Smooth muscle cell (in vitro differentiated cells): ENCODE measurements at regions not wholly inside any gene's neighbourhood (a gene's known extent, or its start where the extent isn't known, plus 50 kb on each side); places are given as distances from the start of the nearest gene placed in this dataset.

Source experiments
- DNase-seq: peaks from one replicate; lab custom pipeline; 2025; ENCODE audit not compliant: unreplicated experiment; lab: John Stamatoyannopoulos, UW
- H2AFZ ChIP-seq: fragments of 200-600 bp; sonication (generic); 2 replicates; pipeline ENCODE4 v1.6.0; 2016; ENCODE audit warnings: antibody characterized with exemption, low read depth, mild to moderate bottlenecking
- H3F3A ChIP-seq: fragments of 200-600 bp; sonication (generic); 2 replicates; pipeline ENCODE4 v1.6.0; 2017; ENCODE audit warnings: antibody characterized with exemption, low read depth
- H3K27ac ChIP-seq: fragments of 200-600 bp; sonication (generic); 2 replicates; pipeline ENCODE4 v1.5.1; 2016; ENCODE audit warnings: low read depth, mild to moderate bottlenecking
- H3K27me3 ChIP-seq: fragments of 200-600 bp; sonication (generic); 2 replicates; pipeline ENCODE4 v1.6.1; 2016; ENCODE audit warnings: low read depth, mild to moderate bottlenecking
- H3K36me3 ChIP-seq: fragments of 200-600 bp; sonication (generic); 2 replicates; pipeline ENCODE4 v1.5.1; 2016; ENCODE audit warnings: low read depth
- H3K4me1 ChIP-seq: fragments of 200-600 bp; sonication (generic); 2 replicates; pipeline ENCODE4 v1.5.1; 2016; ENCODE audit warnings: low read depth
- H3K4me2 ChIP-seq: fragments of 200-600 bp; sonication (generic); 2 replicates; pipeline ENCODE4 v1.6.0; 2016; ENCODE audit warnings: mild to moderate bottlenecking
- H3K4me3 ChIP-seq: fragments of 200-600 bp; sonication (generic); 2 replicates; pipeline ENCODE4 v1.5.1; 2016; ENCODE audit warnings: mild to moderate bottlenecking
- H3K79me2 ChIP-seq: fragments of 200-600 bp; sonication (generic); 2 replicates; pipeline ENCODE4 v1.6.0; 2016; ENCODE audit warnings: low read depth, mild to moderate bottlenecking
- H3K9ac ChIP-seq: fragments of 200-600 bp; sonication (generic); 2 replicates; pipeline ENCODE4 v1.6.0; 2016; ENCODE audit warnings: low read depth
- H3K9me3 ChIP-seq: fragments of 200-600 bp; sonication (generic); replicated peaks from 2 replicates; pipeline ENCODE4 v1.5.1; 2016; ENCODE audit warnings: low read depth
- H4K20me1 ChIP-seq: fragments of 200-600 bp; sonication (generic); 2 replicates; pipeline ENCODE4 v1.6.0; 2016; ENCODE audit warnings: low read depth
- WGBS: methylation state at CpG from one replicate; pipeline ENCODE4 v1.1.7; 2016; ENCODE audit warnings: low lambda C conversion rate; 5-methylcytosine and 5-hydroxymethylcytosine counted together
- TF ChIP-seq, protein P1 (sequence below): fragments of 200-600 bp; sonication (generic); IDR thresholded peaks from 2 replicates; pipeline ENCODE4 v1.5.1; 2017; ENCODE audit warnings: borderline replicate concordance, mild to moderate bottlenecking, antibody characterized with exemption; ENCODE audit not compliant: insufficient read depth, poor library complexity, severe bottlenecking

DNA sequence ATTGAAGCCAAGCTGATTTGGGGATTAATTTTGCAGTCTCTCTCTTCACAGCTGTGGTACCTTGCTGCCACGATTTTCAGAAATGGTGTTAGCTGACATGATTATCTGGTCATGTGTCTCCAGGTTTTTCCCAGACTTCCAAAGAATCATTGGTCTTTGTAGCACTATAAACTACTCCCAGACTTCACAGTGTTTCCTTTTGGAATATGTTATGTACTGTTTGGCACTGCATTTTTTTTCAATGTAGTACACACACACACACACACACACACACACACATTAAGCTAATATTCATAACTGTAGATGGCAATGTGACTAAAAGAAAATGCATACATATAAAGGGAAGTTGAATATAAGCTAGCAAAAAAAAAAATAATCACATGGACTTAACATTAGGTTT, 856.6 kb upstream of the SPRY2 start:
- Histone ChIP-seq H3K27ac (no peak overlapping the region), H3K9ac (no peak overlapping the region), H3K4me2 (no peak overlapping the region), H3K4me3 (no peak overlapping the region), H2AFZ (no peak overlapping the region), H3K79me2 (no peaks in the 10 kb centered on the region), H3F3A (no peaks in the 10 kb centered on the region), H3K9me3 (no peaks in the 10 kb centered on the region), H4K20me1 (no peaks in the 10 kb centered on the region), H3K36me3 (no peaks in the 10 kb centered on the region), H3K4me1 (no peaks in the 10 kb centered on the region), H3K27me3 (no peaks in the 10 kb centered on the region)
- no peak for DNase-seq
- 73% methylated on average over 1 of the region's 1 CpG for WGBS
- TF ChIP-seq, protein P1, sequence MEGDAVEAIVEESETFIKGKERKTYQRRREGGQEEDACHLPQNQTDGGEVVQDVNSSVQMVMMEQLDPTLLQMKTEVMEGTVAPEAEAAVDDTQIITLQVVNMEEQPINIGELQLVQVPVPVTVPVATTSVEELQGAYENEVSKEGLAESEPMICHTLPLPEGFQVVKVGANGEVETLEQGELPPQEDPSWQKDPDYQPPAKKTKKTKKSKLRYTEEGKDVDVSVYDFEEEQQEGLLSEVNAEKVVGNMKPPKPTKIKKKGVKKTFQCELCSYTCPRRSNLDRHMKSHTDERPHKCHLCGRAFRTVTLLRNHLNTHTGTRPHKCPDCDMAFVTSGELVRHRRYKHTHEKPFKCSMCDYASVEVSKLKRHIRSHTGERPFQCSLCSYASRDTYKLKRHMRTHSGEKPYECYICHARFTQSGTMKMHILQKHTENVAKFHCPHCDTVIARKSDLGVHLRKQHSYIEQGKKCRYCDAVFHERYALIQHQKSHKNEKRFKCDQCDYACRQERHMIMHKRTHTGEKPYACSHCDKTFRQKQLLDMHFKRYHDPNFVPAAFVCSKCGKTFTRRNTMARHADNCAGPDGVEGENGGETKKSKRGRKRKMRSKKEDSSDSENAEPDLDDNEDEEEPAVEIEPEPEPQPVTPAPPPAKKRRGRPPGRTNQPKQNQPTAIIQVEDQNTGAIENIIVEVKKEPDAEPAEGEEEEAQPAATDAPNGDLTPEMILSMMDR, result no peak

DNA sequence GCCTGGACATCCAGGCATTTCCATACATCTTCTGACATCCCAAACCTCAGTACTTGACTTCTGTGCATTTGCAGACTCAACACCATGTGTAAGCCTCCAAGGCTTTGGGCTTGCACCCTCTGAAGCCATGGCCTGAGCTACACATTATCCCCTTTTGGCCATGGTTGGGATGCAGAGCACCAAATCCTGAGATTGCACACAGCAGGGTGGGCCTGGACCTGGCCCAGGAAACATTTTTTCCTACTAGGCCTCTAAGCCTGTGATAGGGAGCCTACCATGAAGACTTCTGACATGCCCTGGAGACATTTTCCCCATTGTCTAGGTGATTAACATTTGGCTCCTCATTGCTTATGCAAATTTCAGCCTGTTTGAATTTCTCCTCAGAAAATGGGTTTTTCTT, 853.4 kb upstream of the SPRY2 start:
- no peak overlapping the region for H3K4me3 ChIP-seq
- no peaks in the 10 kb centered on the region for H3K27me3 ChIP-seq
- no peaks in the 10 kb centered on the region for H3K4me1 ChIP-seq
- H3K36me3 ChIP-seq, result no peaks in the 10 kb centered on the region
- H4K20me1 ChIP-seq, result no peaks in the 10 kb centered on the region
- no peaks in the 10 kb centered on the region for H3K9me3 ChIP-seq
- H3F3A ChIP-seq, result no peaks in the 10 kb centered on the region
- no peak overlapping the region for H3K9ac ChIP-seq
- H3K79me2 ChIP-seq, result no peaks in the 10 kb centered on the region
- no peak for DNase-seq
- H3K4me2 ChIP-seq, result no peak overlapping the region
- no peak overlapping the region for H3K27ac ChIP-seq
- TF ChIP-seq, protein P1, result no peak
- H2AFZ ChIP-seq, result no peak overlapping the region

DNA sequence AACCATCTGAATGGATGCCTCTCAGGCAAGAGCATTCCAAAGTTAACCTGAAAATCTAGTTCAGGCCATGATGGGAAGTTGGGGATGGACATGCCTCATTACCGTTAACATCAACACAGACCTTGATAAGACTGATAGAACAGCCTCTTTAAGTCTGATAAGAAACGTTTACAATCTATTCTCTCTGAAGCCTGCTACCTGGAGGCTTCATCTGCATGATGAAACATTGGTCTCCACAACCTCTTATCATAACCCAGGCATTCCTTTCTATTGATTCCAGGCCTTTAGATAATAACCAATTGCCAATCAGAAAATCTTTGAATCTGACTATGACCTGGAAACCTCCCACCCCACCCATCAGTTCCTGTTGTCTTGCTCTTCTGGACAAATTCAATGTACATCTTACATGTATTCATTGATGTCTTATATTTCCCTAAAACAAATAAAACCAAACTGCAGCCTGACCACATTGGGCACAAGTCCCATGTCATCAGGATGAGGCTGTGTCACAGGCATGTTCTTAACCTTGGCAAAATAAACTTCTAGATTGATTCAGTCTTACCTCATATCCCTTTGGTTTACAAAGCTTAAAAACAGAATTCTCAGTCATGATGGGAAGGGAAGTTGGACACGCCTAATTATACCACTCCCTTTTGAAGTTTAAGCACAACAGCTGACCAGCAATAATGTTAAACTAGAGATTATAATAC, 843.8 kb upstream of the SPRY2 start:
- 57% methylated on average over 3 of the region's 3 CpGs for WGBS
- DNase-seq, result no peak
- H3K4me1 ChIP-seq, result no peaks in the 10 kb centered on the region

DNA sequence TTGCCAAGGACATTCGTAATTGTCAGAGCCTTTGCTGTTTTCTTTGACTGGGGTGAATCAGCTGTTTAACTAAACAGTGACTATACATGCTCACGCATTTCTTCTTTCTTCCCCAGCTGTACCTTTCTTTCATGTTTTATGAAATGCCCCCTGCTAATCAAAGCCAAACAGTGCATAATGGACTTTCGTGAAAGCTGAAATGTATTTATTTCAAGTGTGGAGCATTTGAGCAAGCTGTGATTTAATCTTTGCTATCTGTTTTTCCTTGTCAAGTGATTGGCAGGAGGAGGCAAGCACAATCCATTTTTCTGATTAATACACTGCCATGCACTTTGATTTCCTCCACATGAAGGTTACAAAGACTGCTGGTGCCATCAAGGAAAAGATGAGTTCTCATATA, 831.7 kb upstream of the SPRY2 start:
- TF ChIP-seq, protein P1, result no peak
- no peak for DNase-seq
- H3K4me2 ChIP-seq, result no peak overlapping the region
- H3K79me2 ChIP-seq, result no peaks in the 10 kb centered on the region
- no peaks in the 10 kb centered on the region for H3K27me3 ChIP-seq
- H2AFZ ChIP-seq, result no peak overlapping the region
- H4K20me1 ChIP-seq, result no peaks in the 10 kb centered on the region
- no peaks in the 10 kb centered on the region for H3K4me1 ChIP-seq
- H3K27ac ChIP-seq, result no peak overlapping the region
- WGBS, result 88% methylated on average over 3 of the region's 3 CpGs
- no peak overlapping the region for H3K9ac ChIP-seq
- no peaks in the 10 kb centered on the region for H3K36me3 ChIP-seq
- no peak overlapping the region for H3K4me3 ChIP-seq
- no peaks in the 10 kb centered on the region for H3F3A ChIP-seq
- no peaks in the 10 kb centered on the region for H3K9me3 ChIP-seq

More for the DNA sequence above, 843.8 kb upstream of the SPRY2 start:
- no peaks in the 10 kb centered on the region for H3K27me3 ChIP-seq
- no peak overlapping the region for H3K9ac ChIP-seq
- H3K36me3 ChIP-seq, result no peaks in the 10 kb centered on the region
- H3K9me3 ChIP-seq, result no peaks in the 10 kb centered on the region
- H4K20me1 ChIP-seq, result no peaks in the 10 kb centered on the region
- no peak overlapping the region for H2AFZ ChIP-seq
- TF ChIP-seq, protein P1, result no peak
- H3F3A ChIP-seq, result no peaks in the 10 kb centered on the region
- H3K27ac ChIP-seq, result no peak overlapping the region
- no peak overlapping the region for H3K4me2 ChIP-seq
- H3K79me2 ChIP-seq, result no peaks in the 10 kb centered on the region
- no peak overlapping the region for H3K4me3 ChIP-seq
